ENCODE measurements at regions not wholly inside any gene's neighbourhood (a gene's known extent, or its start where the extent isn't known, plus 50 kb on each side); places are given as distances from the start of the nearest gene placed in this dataset.
A peak's percentile ranks its signal among the peaks of the same experiment; 100 is the strongest.

- DNase-seq = peak; percentile 83
These were observed 132.6 kb downstream of the MRPL36 start for GRCh38 chr5:1666812-1667588.

DNA sequence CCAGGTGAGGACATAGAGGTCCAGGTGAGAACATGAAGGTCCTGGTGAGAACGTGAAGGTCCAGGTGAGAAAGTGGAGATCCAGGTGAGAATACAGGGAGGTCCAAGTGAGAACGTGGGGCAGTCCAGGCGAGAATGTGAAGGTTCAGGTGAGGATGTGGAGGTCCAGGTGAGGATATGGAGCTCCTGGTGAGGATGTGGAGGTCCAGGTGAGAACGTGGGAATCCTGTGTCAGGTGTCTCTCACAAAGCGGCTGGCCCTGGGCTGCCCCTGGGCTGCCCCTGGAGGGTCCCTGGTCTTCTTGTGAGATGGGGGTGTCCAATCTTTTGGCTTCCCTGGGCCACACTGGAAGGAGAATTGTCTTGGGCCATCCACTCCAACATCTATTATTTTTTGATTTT, 133.4 kb downstream of the MRPL36 start:
- DNase-seq = no peak

DNA sequence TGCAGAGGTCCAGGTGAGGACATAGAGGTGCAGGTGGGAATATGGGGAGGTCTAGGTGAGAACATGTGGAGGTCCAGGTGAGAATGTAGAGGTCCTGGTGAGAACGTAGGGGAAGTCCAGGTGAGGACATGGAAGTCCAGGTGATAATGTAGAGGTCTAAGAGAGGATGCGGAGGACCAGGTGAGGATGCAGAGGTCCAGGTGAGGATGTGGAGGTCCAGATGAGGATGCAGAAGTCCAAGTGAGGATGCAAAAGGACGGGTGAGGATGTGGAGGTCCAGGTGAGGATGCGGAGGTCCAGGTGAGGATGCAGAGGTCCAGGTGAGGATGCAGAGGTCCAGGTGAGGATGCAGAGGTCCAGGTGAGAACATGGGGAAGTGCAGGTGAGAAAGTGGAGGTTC, 133.8 kb downstream of the MRPL36 start:
- no peak for DNase-seq

DNA sequence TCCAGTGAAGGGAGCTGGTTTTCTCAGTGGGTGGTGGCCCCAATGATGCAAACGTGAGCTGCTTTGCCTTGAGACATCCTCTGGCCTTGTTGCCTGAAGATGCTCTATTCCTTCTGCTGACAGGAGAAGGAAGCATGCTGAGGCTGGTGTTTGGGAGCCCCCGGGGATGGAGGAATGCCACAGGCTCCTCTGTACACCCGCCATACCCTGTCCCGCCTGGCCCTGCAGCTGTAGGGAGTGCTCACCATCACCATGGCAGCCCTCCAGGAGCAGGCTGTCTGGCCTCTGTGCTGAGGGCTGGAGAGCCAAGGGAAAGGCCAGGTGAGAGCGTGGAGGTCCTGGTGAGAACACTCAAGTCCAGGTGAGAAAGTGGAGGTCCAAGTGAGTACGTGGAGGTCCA, 134.4 kb downstream of the MRPL36 start:
- DNase-seq = peak; percentile 33

- DNase-seq = no peak
These were observed 136.5 kb downstream of the MRPL36 start for GRCh38 chr5:1663186-1663585.

GRCh38 chr5:1662559-1663085, 137.0 kb downstream of the MRPL36 start:
- peak; percentile 37 for DNase-seq

GRCh38 chr5:1661831-1662558, 137.6 kb downstream of the MRPL36 start:
- peak; percentile 36 for DNase-seq

GRCh38 chr5:1661311-1661710, 137.6 kb upstream of the LPCAT1 start:
- peak; percentile 34 for DNase-seq

- peak; percentile 28 for DNase-seq
These were observed 136.8 kb upstream of the LPCAT1 start for GRCh38 chr5:1660511-1660910.

GRCh38 chr5:1660001-1660400, 136.2 kb upstream of the LPCAT1 start:
- DNase-seq = no peak

DNA sequence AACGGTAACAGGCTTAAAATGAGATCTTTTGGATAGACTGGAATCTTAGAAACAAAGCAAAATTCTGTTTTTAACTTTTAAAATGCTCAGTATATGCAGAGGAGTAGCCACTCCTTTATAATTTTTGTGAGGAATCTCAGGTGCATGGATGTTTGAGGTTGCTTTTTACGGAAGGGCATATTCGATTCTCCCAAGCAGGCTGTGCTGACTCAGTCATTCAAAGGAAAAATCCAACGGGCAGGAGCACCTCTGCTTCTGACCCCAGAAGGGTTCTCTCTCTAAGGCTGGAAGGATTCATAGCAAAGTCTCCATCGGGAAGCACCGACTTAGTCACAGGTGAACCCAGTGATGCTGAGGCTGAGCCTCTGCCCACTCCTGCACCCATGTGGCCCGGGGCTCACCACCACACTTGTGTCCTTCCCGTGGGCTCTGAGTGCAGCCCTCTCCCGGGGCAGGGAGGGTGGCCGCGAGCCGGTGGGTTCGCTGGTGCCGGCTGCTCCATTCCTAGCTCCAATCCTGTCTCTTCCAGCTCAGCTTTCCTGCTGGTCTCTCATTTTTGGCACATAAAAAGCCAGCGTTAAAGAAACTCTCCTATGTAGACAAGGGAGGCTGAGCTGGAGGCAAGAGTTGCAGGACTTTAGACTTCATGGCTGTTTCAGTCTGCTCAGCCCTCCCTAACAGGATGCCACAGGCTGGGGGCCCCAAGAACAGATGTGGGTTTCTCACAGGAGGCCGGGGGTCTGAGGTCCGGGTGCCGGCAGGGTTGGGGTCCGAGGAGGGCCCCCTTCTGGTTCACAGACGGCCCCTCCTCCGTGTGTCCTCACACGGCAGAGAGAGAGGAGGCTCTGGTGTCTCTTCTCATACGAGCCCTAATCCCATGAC, 135.6 kb upstream of the LPCAT1 start:
- DNase-seq = peak; percentile 28

- DNase-seq = no peak
These were observed 134.9 kb upstream of the LPCAT1 start for GRCh38 chr5:1658665-1659064.

DNA sequence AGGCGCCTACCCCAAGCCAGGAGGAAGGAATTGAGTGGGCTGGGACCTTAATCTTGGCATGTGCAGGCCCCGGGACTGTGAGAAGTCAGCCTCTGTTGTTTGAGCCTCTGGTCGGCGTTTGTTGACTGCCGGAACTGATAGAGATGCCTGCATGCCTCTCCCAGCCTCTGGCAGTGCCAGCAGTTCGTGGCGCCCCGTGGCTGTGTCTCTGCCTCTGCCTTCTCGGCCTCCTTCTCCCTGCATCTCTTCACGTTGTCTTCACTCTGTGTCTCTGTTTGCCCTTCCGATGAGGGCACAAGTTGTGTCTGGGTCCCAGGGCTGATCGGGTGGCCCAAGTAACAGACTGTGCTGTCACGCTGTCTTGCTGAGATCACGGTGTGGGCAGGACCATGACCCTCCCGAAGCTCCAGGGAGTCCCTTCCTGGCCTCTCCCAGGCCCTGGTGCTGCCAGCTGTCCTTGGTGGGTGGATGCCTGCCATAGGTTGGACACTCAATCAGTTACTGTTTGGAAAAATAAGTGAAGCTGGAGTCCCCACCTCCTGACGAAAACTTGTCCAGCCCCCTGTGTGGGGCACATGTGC, 133.5 kb upstream of the LPCAT1 start:
- peak; percentile 22 for DNase-seq

DNA sequence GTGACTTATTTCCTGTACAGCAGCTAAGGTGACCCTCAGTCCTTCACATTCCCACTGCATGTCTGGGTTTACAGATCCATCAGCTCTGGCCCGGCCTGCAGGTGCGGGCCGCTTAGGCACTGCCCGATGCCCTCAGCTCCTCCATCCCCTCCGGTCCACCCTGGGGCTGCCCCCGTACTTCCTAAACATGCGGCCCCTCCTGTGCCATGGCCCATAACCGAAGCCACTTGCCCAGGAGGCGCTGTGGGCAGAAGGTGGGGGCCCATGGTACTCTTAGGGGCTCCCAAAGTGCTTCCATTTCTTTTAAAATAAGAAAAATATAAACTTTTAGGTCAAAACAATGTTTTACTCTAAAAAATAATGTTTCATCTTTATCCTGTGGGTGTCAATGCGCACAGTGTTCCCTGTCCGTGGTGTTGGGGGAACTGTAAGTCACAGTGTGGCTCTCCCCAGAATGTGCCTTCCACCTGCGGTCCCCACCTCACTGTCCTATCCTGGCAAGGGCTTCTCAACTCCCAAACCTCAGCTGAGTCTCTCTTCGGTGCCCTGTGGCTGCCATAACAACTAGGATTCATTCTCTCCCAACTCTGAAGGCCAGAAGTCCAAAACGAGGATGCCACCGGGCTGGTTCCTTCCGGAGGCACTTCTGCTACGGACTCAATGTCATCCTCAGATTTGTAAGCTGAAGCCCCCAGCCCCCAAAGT, 132.7 kb upstream of the LPCAT1 start:
- DNase-seq = peak; percentile 36

GRCh38 chr5:1655496-1656270, 131.9 kb upstream of the LPCAT1 start:
- DNase-seq = no peak

DNA sequence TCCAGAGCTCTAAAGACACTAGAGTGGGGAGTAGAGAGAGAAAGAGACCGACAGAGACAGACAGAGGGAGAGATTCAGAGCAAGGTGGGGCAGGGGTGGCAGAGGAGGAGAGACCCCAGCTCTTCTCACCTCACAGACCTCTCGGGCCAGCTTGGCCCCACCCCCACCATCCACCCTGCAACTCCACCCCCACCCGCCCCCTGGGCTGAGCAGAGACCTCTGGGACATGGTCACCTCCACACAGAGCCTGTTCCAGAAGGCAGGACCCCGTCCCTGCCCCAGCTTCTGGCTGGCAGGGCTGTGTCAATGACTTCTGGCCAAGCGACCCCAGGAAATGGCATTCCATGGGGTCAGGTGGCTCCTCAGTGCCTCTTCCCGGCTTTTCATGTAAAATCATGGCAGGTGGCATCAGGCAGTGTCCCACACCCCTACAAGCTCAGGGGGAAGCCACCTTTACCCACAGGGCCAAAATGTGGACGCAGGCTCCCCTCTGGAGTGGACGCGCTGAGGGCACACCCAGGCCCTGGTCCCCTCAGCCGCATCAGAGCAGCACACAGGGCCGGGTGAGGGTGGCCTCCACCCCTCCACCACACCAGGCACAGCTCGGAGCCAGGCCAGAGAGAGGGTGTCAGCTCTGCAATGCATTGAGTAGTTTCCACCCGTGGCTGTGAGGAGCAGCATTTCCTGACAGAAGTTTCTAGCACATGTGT, 131.2 kb upstream of the LPCAT1 start:
- no peak for DNase-seq

DNA sequence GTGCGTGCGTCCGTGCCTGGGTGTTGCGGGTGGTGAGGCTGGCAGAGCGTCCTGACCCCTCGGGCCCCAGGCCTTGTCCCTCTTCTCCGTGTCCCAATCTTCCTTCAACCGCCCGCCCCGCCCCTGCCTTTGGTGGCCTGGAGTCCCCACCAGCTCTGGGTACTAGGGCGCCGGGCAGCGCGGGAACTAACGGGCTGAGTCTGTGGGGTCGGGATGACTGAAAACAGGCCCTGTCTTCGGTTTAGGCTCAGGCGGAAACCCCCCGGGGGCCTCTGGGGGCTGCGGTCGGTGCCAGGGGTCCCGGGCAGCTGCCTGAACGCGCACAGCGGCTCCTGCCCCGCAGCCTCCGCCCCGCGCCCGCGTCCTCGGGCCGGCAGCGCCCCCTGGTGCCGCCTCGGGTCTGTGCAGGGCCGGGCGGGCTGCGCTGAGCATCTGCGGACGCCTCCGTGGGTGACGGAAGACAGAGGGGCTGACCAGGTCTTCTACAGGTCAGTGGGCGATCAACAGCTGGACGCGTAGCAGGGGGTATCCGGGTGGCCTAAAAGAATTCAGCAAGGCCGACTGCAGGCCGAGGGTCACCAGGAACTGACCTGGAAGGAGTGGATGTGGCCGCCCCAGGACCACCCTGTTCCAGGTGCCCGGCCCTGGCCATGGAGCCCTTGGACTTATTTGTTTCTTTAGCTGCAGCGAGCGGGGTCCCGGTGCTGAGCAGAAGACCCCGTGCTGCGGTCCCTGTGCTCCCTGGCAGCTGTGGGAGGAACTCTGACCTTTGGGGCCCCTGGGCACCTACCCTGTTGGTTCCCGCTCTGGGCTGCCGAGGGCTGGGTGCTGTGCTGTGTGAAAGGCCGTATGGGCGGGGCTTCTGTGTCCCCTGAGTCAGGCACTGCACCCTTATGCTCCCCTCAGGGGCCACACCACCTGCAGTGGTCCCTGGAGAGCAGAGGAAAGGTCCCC, 130.2 kb upstream of the LPCAT1 start:
- DNase-seq = peak; percentile 42

DNA sequence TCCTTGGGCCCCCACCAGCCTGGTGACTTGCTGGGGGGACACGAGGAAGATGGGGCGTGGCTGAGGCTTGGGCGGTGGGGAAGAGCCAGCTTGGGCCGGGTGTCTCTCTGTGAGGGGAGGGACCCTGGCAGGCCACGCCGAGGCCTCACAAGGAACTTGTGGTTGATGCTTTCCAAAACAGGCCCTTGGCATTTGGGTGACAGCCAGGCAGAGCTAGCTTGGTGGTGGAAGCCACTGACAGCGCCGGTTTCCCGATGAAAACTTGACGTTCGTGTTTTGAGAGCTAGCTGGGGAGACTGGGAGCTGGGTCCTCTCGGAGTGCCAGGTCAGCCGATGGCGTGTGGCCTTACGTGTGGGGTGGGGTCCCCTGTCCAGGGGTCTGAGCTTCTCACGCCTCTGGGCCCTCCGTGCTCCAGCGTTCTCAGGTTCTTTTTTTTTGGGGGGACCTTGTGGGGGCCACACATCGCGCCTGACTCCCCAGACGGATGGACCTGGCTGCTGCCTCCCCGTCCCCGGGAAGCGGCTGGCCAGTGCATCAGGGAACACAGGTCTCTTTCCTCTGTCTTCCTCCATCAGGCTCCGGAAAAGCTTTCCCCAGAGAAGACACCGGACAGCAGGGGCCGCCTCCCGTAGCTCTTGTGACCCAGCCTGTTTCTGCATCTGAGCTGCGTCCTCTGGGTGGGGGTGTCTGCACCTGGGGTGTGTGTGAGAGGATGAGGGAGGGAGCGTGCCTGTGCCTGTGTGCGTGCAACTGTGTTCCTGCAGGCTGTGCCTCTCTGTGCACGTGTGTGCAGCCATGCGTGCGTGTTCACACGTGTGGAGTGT, 129.3 kb upstream of the LPCAT1 start:
- peak; percentile 37 for DNase-seq

Measured in right forelimb (tissue), 1 donor.